DMS153 (cell line): ENCODE measurements at regions not wholly inside any gene's neighbourhood (a gene's known extent, or its start where the extent isn't known, plus 50 kb on each side); places are given as distances from the start of the nearest gene placed in this dataset.
"Not testable (repeated sequence)": the region's sequence is repeated elsewhere in the genome, so short reads cannot be mapped to it uniquely, and the experiment has no call there.

Experiments
- DNase-seq: peaks from one replicate; lab custom pipeline; 2025; lab: John Stamatoyannopoulos, UW

DNA sequence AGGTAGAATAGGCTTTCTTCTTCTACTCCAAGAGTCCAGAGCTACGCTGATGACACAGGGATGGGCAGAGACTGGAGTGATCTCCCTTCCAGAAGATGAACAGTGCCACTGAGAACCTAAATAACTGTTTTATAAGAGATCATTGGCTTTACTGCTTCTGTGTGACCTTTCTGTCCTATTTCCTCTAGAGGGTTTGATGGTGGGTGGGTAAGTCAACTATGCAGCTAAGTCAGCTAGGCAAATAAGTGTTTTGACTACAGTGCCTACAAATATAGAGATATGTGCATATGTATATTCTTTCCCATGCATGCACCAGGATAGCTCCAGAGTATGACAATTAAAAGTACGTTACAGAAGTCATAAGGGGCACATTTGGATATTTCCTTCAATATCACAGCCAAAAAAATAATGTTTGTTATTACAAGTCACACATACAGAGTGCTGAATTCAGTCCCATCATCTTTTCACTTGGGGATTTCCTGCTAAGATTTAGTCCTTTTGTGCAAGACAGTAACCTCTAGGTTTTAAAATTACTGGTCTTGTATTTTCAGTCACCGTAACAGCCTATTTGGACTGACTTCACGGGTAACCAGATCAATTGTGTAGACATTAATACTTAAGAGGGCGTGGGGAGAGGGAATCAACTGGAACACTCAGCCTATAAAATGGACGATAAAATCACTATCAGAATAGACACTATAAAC, 412.6 kb upstream of the SOX5 start:
- DNase-seq, result no peak

- DNase-seq, result no peak
These were observed 411.4 kb upstream of the SOX5 start for GRCh38 chr12:24360907-24361306.

DNA sequence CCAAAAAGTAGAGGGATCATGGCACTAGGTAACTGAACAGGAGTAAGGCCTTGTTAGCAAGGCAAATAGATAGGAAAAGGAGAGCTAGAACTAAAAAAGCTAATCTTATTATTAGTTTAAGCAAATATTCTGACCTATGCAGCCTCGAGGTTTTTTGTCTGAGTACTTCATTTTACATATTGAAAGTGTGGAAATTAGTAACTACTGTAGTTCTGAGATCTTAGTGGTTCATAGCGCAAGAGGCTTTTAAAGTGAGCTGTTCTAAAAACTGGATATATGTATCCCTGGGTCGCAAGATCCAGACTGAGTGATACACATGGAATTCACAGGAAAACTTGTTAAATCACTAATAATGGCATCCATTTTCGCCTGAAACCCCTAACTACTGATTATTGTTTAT, 411.0 kb upstream of the SOX5 start:
- DNase-seq, result no peak

GRCh38 chr12:24360057-24360456, 410.6 kb upstream of the SOX5 start:
- no peak for DNase-seq

DNA sequence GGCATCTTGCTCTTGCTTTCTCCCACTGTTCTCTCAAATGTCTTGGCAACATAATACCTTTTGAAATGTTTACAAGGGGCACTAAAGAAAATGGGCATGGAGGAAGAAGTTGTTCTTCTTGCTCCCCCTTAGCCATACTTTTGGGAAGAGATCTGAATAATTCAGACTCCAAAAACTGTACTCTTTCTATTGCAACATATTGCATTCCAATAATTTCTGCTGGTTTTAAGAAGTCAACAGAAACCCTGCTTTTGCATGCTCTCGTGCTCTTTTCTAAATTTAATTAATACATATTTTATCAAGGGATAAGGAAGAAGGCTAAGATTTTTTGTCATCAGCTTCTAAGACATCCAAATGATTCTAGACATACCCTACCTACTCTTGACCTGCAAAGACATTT, 409.9 kb upstream of the SOX5 start:
- no peak for DNase-seq

GRCh38 chr12:24356240-24356804, 406.9 kb upstream of the SOX5 start:
- no peak for DNase-seq

DNA sequence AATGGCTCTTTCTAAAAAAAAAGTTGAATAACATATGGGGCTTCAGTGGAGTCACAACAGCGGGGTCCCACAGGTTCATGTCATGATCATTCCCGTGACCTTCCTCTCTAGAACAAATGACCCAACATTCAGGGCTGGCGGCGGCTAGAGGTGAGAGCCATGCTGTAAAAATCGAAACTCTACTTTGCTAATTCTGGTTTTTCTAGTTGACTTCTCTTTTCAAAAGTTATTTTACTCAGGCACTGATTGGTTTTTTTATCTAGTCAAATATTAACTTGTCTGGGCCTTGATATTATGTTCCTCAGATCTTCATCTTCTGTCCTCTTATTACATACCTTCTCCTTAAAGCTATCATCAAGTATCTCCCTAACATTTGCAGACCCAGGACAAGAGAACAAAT, 402.9 kb upstream of the SOX5 start:
- DNase-seq, result no peak

GRCh38 chr12:24349051-24349799, 399.8 kb upstream of the SOX5 start:
- no peak for DNase-seq

DNA sequence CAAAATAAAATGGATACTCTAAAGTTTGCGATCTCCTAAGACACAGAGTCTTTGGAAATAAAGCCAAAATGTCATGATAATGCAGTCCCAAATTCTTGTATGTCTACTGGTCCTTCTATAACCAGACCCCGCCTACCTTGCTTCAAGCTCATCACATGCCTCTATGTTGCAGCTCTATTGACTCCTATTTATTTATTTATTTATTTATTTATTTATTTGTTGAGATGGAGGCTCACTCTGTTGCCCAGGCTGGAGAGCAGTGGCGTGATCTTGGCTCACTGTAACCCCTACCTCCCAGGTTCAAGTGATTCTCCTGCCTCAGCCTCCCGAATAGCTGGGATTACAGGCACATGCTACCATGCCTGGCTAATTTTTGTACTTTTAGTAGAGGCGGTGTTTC, 398.7 kb upstream of the SOX5 start:
- DNase-seq, result not testable (repeated sequence)

DNA sequence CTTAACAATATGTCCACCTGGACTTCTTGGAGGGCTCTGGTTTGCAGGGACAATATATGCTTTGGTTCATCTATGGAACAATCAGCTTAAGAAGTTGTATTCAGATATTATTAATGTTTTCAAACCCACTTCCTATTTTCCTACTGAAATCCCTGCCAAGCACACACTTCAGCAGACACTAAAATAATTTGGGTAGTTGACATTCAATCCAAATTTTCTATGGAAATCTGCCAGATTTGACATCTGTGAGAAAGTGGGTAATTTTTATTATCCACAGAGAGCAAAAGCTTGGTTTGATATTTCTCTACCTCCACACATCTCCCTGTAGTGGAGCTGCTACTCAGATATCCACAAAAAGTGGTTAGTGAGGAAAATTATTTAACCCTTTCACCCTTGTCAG, 378.8 kb upstream of the SOX5 start:
- no peak for DNase-seq

- no peak for DNase-seq
These were observed 375.9 kb upstream of the SOX5 start for GRCh38 chr12:24325331-24325730.

DNA sequence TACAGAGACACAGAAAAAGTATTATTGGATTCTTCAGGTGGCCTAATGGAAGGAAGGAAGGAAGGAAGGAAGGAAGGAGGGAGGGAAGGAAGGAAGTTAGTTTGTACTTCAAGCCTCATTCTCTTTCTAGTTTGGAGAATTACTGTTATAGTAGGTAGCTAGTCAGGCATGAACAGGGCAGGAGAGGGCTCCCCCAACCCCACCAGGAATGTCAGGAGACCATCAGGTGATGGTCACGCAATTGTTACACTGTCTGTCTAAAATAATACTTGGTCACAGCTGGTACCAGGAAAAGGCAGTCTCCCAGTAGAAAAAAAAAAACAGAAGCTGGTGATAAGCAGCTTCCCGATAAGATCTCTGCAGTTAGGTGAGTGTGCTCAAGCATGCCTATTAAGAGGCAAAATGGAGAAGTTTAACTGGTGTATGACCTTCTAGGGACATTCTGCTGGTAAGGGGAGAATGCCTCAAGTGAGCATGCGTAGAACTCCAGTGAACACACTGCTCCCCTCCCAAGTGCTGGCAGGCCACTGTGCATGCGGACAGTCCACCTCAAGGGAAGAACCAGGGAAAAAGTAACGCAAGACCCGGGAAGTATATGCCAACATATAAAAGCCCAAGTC, 358.4 kb upstream of the SOX5 start:
- DNase-seq, result no peak

DNA sequence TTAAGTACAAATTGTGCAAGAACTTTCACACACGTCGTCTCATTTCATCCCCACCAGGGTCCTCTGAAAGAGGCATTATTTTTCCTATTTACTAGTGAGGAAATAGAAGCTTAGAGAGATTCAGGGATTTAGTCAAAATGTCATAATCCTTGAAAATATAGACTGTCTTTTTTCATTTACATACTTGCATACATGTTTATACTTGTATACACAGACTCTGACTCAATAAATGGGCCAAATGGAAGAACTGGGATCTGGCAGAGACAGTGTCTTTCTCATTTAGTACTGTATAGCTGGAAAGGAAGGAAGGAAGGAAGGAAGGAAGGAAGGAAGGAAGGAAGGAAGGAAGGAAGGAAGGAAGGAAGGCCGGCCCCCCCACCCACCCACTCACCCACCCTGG, 357.7 kb upstream of the SOX5 start:
- no peak for DNase-seq

DNA sequence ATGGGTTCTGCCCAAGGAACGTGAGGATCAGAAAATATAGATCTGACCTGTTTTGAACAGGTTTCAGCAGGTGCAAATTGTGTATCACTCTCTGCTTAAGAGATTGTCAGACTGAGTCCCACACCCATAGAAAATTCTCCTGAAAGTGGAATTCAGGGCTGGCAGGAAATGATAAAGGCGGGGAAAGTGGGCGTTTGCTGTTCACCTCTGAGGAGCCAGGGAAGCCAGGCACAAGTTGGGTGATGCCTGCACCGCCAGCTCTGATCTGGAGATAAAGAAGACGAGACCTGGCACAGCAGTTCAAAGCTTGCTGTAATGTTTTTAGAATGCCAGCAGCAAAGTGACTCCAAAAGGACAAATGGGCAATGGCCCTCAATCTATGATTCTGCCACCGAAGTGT, 356.5 kb upstream of the SOX5 start:
- no peak for DNase-seq

- no peak for DNase-seq
These were observed 354.8 kb upstream of the SOX5 start for GRCh38 chr12:24304285-24304684.

GRCh38 chr12:24302708-24303107, 353.2 kb upstream of the SOX5 start:
- DNase-seq, result no peak

DNA sequence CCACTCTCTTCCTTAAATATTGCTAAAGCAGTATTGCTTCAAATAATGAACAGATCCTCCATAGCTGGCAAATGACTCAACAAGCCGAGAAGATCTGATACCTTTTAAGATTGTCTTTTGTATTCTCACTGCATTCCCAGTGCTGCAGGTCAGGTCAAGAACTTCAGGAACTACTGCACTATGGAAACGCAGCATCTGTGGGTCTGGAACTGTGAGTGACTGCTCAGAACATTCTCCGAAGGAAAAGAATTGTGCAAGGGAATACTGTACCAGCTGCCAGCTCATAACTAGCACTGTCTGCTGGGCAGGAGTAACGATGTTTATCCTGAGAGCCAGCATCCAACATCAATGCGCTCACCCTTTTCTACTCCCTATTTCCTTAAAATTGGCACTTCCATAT, 348.0 kb upstream of the SOX5 start:
- DNase-seq, result no peak

- no peak for DNase-seq
These were observed 344.1 kb upstream of the SOX5 start for GRCh38 chr12:24293549-24293948.

- no peak for DNase-seq
These were observed 338.5 kb upstream of the SOX5 start for GRCh38 chr12:24287963-24288362.

DNA sequence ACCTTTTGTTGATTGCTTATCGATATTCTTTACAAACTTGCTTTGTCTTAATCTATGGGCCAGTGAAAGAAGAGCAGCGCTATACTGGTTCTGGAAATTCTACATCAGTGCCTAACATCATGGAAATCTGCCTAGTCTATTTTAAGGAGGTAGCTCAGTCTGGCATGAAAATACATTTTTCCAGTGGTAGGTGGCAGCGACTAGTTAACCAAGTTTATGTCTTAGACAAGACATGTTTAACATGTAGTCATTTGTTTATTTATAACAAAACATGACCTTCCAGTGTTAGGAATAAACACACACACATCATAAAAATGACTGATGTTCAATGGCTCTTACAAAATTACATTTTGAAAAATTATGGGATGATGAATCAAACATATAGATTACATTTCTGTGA, 336.0 kb upstream of the SOX5 start:
- no peak for DNase-seq

DNA sequence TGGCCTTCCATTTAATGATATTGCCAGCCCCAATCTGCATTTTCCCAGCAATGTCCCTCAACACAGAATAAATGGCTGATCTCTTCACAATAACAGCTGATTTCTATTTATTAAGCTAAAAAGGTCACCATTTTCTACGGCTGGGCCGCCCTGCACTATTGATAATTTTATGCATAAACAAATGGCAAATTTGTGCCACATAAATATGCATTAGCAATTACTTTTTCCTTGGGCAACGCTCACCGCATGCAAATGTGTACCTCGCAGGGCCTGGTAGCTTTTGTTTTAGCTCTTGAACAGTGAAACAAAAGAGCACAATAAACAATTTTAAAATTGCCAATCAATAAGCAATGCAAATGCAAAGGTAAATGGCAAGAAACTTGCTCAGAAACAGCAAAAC, 331.9 kb upstream of the SOX5 start:
- DNase-seq, result no peak

DNA sequence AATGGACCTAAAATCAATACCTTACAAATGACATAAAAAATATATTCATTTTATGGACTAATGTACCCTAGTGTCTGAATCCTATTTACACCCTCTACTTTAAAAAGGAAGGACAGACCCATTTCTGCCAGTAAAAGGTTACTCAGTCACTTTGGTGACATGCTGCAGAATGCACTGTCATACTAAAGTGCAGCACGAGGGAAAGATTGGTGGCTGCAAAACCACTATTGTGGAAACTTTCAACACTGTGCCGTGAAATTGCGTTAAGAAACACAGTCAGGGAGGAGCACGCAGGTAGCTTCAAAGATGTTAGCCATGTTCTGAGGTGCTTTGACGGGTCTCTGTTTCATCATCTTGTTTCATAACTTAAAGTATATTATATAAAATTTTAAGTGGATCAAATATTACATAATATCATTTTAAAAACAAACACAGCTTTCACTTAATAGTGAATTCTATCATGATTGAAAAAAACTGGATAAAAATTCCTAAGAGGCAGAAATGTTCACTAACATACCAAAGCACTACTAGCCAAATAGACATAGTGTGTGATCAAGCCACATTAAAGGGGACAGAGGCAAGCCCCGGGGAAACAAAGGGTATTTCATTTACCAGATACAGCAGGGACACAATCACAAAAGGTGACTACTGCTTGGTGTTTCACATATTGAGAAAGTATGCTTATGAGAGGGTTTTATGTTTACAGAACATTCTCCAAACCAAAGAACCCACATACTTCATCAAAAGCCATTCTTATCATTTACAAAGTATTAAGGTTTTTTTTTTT, 330.8 kb upstream of the SOX5 start:
- no peak for DNase-seq
